IMR-90 (cell line): ENCODE measurements at regions not wholly inside any gene's neighbourhood (a gene's known extent, or its start where the extent isn't known, plus 50 kb on each side); places are given as distances from the start of the nearest gene placed in this dataset.

Experiments used
- ATAC-seq: fragments of 200-7000 bp; cut with Tn5 transposase; 2 replicates; pipeline ENCODE4 v1.9.1; 2020; ENCODE audit warnings: low read depth, mild to moderate bottlenecking, moderate library complexity
- BruUV-seq: library from RNA; stranded (reverse); fragments of 400-500 nt; replicated peaks from 2 replicates; lab custom pipeline; 2021; lab: Mats Ljungman, UMichigan
- CTCF ChIA-PET: fragments of 300-600 bp; formaldehyde crosslinking; extraction: SDS; loops from one replicate; lab custom pipeline; 2021; ENCODE audit warnings: antibody characterized with exemption; lab: Yijun Ruan, JAX
- POLR2A ChIA-PET: fragments of 300-600 bp; sonication (Branson Sonifier 250); formaldehyde crosslinking; loops from one replicate; lab custom pipeline; 2022; ENCODE audit warnings: antibody characterized with exemption; ENCODE audit not compliant: unreplicated experiment; lab: Charles Lee
- DNase-seq: peaks from one replicate; pipeline ENCODE4 v3.0.0; 2013
- H2AFZ ChIP-seq: replicated peaks from 2 replicates; pipeline ENCODE3; 2013; ENCODE audit warnings: low read length, mild to moderate bottlenecking; ENCODE audit not compliant: poor library complexity
- H2AK5ac ChIP-seq: 2 replicates; pipeline ENCODE4 v1.6.1; 2013; ENCODE audit warnings: low read depth, low read length, inconsistent platforms
- H2AK9ac ChIP-seq: replicated peaks from 2 replicates; pipeline ENCODE3; 2013; ENCODE audit warnings: mild to moderate bottlenecking, low read depth, low read length, moderate library complexity; ENCODE audit not compliant: poor library complexity
- H2BK120ac ChIP-seq: 2 replicates; pipeline ENCODE4 v1.6.1; 2013; ENCODE audit warnings: low read depth, low read length, inconsistent platforms
- H2BK15ac ChIP-seq: 3 replicates; pipeline ENCODE4 v1.6.1; 2013; ENCODE audit warnings: low read depth, low read length, inconsistent platforms
- H2BK20ac ChIP-seq: 2 replicates; pipeline ENCODE4 v1.6.1; 2013; ENCODE audit warnings: low read depth, mild to moderate bottlenecking, inconsistent platforms, low read length, moderate library complexity
- H2BK5ac ChIP-seq: 2 replicates; pipeline ENCODE4 v1.6.1; 2013; ENCODE audit warnings: mild to moderate bottlenecking, low read depth, low read length, inconsistent platforms; ENCODE audit not compliant: poor library complexity, severe bottlenecking
- H3K14ac ChIP-seq: replicated peaks from 2 replicates; pipeline ENCODE4 v1.6.1; 2013; ENCODE audit warnings: low read depth, low read length, inconsistent platforms
- H3K18ac ChIP-seq: 2 replicates; pipeline ENCODE4 v1.6.1; 2013; ENCODE audit warnings: low read depth, low read length, control low read depth
- H3K23ac ChIP-seq: 2 replicates; pipeline ENCODE4 v1.6.1; 2013; ENCODE audit warnings: low read depth, low read length, inconsistent platforms
- H3K27ac ChIP-seq: 2 replicates; pipeline ENCODE4 v1.5.1; 2013; ENCODE audit warnings: mild to moderate bottlenecking, control low read depth, low read length; ENCODE audit not compliant: insufficient read depth
- H3K27me3 ChIP-seq: 2 replicates; pipeline ENCODE4 v1.6.1; 2013; ENCODE audit warnings: low read length; ENCODE audit not compliant: control insufficient read depth, insufficient read depth
- H3K36me3 ChIP-seq: 2 replicates; pipeline ENCODE4 v1.6.1; 2013; ENCODE audit warnings: low read length, mixed read lengths; ENCODE audit not compliant: control insufficient read depth, insufficient read depth
- H3K4ac ChIP-seq: 2 replicates; pipeline ENCODE4 v1.6.1; 2013; ENCODE audit warnings: low read depth, low read length, inconsistent platforms
- H3K4me1 ChIP-seq: 2 replicates; pipeline ENCODE4 v1.6.1; 2013; ENCODE audit warnings: low read length, mixed read lengths; ENCODE audit not compliant: control insufficient read depth, insufficient read depth
- H3K4me2 ChIP-seq: 2 replicates; pipeline ENCODE4 v1.6.1; 2013; ENCODE audit warnings: low read depth, mild to moderate bottlenecking, control low read depth, low read length, moderate library complexity
- H3K4me3 ChIP-seq: 2 replicates; pipeline ENCODE4 v1.5.1; 2013; ENCODE audit warnings: low read depth, mild to moderate bottlenecking, control low read depth, low read length, moderate library complexity; ENCODE audit not compliant: insufficient read depth
- H3K56ac ChIP-seq: 2 replicates; pipeline ENCODE4 v1.6.1; 2013; ENCODE audit warnings: low read length, inconsistent platforms; ENCODE audit not compliant: insufficient read depth; ENCODE audit errors: extremely low read depth
- H3K79me1 ChIP-seq, 2 experiments: 2 replicates each; pipeline ENCODE4 v1.6.1; 2013; ENCODE audit warnings: low read length in 2 of 2, inconsistent platforms in 1 of 2, low read depth in 1 of 2
- H3K9ac ChIP-seq: 2 replicates; pipeline ENCODE4 v1.6.1; 2013; ENCODE audit warnings: low read depth, low read length, control low read depth
- H3K9me1 ChIP-seq: 2 replicates; pipeline ENCODE4 v1.6.1; 2013; ENCODE audit warnings: low read length, inconsistent platforms; ENCODE audit not compliant: insufficient read depth
- H3K9me3 ChIP-seq: 2 replicates; pipeline ENCODE4 v1.6.1; 2013; ENCODE audit warnings: low read length; ENCODE audit not compliant: control insufficient read depth, insufficient read depth
- H4K20me1 ChIP-seq: 2 replicates; pipeline ENCODE4 v1.6.1; 2013; ENCODE audit warnings: low read length, inconsistent platforms; ENCODE audit not compliant: insufficient read depth
- H4K5ac ChIP-seq: 2 replicates; pipeline ENCODE4 v1.6.1; 2013; ENCODE audit warnings: mild to moderate bottlenecking, low read depth, low read length, control low read depth
- H4K8ac ChIP-seq, 2 experiments: 2 replicates each; pipeline ENCODE4 v1.6.1; 2013; ENCODE audit warnings: low read depth in 2 of 2, low read length in 2 of 2, control low read depth in 1 of 2, inconsistent platforms in 1 of 2
- H4K91ac ChIP-seq: 2 replicates; pipeline ENCODE4 v1.6.1; 2013; ENCODE audit warnings: low read depth, low read length, inconsistent platforms; ENCODE audit not compliant: insufficient read depth
- BHLHE40 ChIP-seq: fragments of 150-350 bp; IDR thresholded peaks from 2 replicates; pipeline ENCODE4 v1.6.1; 2016; ENCODE audit warnings: mild to moderate bottlenecking, low read depth, low read length
- CEBPB ChIP-seq: IDR thresholded peaks from 2 replicates; pipeline ENCODE4 v1.6.1; 2012; ENCODE audit warnings: low read depth, low read length, improper control_type of control experiment
- CHD1 ChIP-seq: IDR thresholded peaks from 2 replicates; pipeline ENCODE4 v1.6.1; 2012; ENCODE audit warnings: low read depth, low read length, improper control_type of control experiment
- CTCF ChIP-seq: conservative IDR thresholded peaks from 2 replicates; pipeline ENCODE4 v1.5.1; 2012; ENCODE audit warnings: mild to moderate bottlenecking, low read depth, low read length, improper control_type of control experiment
- ELK1 ChIP-seq: fragments of 150-350 bp; IDR thresholded peaks from 2 replicates; pipeline ENCODE4 v1.6.1; 2016; ENCODE audit warnings: low read depth, mild to moderate bottlenecking, low read length, moderate library complexity, borderline replicate concordance
- MAFK ChIP-seq: IDR thresholded peaks from 2 replicates; pipeline ENCODE4 v1.6.1; 2012; ENCODE audit warnings: low read depth, low read length, improper control_type of control experiment
- MAZ ChIP-seq: IDR thresholded peaks from 2 replicates; pipeline ENCODE4 v1.6.1; 2012; ENCODE audit warnings: low read depth, mild to moderate bottlenecking, low read length, improper control_type of control experiment, moderate library complexity, borderline replicate concordance
- POLR2A ChIP-seq: IDR thresholded peaks from 2 replicates; pipeline ENCODE4 v1.6.1; 2012; ENCODE audit warnings: mild to moderate bottlenecking, low read depth, low read length
- RAD21 ChIP-seq: IDR thresholded peaks from 2 replicates; pipeline ENCODE4 v1.6.1; 2012; ENCODE audit warnings: low read length, improper control_type of control experiment
- RCOR1 ChIP-seq: IDR thresholded peaks from 2 replicates; pipeline ENCODE4 v1.6.1; 2012; ENCODE audit warnings: mild to moderate bottlenecking, low read length, improper control_type of control experiment; ENCODE audit not compliant: insufficient replicate concordance
- RFX5 ChIP-seq: IDR thresholded peaks from 2 replicates; pipeline ENCODE4 v1.8.0; 2012; ENCODE audit warnings: low read depth, mild to moderate bottlenecking, low read length, moderate library complexity
- WGBS, 2 experiments: methylation state at CpG; one replicate each; pipeline versions ENCODE4 v1.1.5 to v1.1.7; 2013; ENCODE audit warnings: missing lambda C conversion rate in 2 of 2; ENCODE audit not compliant: insufficient read length in 1 of 2; ENCODE audit errors: extremely low coverage in 2 of 2; 5-methylcytosine and 5-hydroxymethylcytosine counted together
- dilution Hi-C: fragments of 300-500 bp; cut with HindIII; formaldehyde crosslinking; loops from one replicate; pipeline ENCODE4 v1.14.3; 2018; ENCODE audit warnings: low sequenced_read_pairs; ENCODE audit not compliant: unreplicated experiment
- in situ Hi-C: fragments of 300-500 bp; cut with MboI; formaldehyde crosslinking; loops from 3 replicates; pipeline ENCODE4 v1.14.3; 2019; ENCODE audit warnings: low sequenced_read_pairs, inconsistent platforms, mixed read lengths
- intact Hi-C: fragments of 100-400 bp; cut with micrococcal nuclease; formaldehyde crosslinking; loops from 2 replicates; pipeline ENCODE4 v1.10.0; 2022
- TF ChIP-seq, protein P1 (sequence below): fragments of 150-350 bp; IDR thresholded peaks from 2 replicates; pipeline ENCODE4 v1.6.1; 2017; ENCODE audit warnings: mild to moderate bottlenecking, antibody characterized with exemption, low read length, low read depth

GRCh38 chr2:195160963-195161362 lies 496.1 kb upstream of the SLC39A10 start:
- no TSS peak for BruUV-seq
- in situ Hi-C loops (no loop called here), intact Hi-C loops (no loop called here), dilution Hi-C loops (no loop called here)
- H2BK120ac ChIP-seq, result no peak overlapping the region
- H3K4me2 ChIP-seq, result no peak overlapping the region
- no peak overlapping the region for H4K5ac ChIP-seq
- H2BK20ac ChIP-seq, result no peak overlapping the region
- no peaks in the 10 kb centered on the region for H3K79me1 ChIP-seq
- no peak overlapping the region for H3K9ac ChIP-seq
- no peak overlapping the region for H3K4ac ChIP-seq
- no peak overlapping the region for H3K4me3 ChIP-seq
- ChIA-PET POLR2A (no interaction called here), CTCF (interaction anchor here (0.6 kb wide), 2 partner anchors 35 to 844 kb away, joined by 4 to 10 read pairs; no protein-coding TSS in a partner anchor)
- ATAC-seq, result no peak
- H4K20me1 ChIP-seq, result no peaks in the 10 kb centered on the region
- H3K9me3 ChIP-seq, result no peaks in the 10 kb centered on the region
- no peak overlapping the region for H2AFZ ChIP-seq
- H3K14ac ChIP-seq, result no peak overlapping the region
- no peak overlapping the region for H3K23ac ChIP-seq
- TF ChIP-seq MAFK (no peak), CEBPB (no peak), RCOR1 (no peak), BHLHE40 (no peak), CTCF (no peak), MAZ (no peak), RAD21 (no peak), RFX5 (no peak), POLR2A (no peak), CHD1 (no peak), ELK1 (no peak)
- TF ChIP-seq, protein P1, sequence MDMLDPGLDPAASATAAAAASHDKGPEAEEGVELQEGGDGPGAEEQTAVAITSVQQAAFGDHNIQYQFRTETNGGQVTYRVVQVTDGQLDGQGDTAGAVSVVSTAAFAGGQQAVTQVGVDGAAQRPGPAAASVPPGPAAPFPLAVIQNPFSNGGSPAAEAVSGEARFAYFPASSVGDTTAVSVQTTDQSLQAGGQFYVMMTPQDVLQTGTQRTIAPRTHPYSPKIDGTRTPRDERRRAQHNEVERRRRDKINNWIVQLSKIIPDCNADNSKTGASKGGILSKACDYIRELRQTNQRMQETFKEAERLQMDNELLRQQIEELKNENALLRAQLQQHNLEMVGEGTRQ, result no peak
- no peaks in the 10 kb centered on the region for H3K27me3 ChIP-seq
- H4K91ac ChIP-seq, result no peak overlapping the region
- H2AK5ac ChIP-seq, result no peak overlapping the region
- H4K8ac ChIP-seq, result no peak overlapping the region
- no peak overlapping the region for H2AK9ac ChIP-seq
- DNase-seq, result no peak
- H3K36me3 ChIP-seq, result no peaks in the 10 kb centered on the region
- no peak overlapping the region for H2BK5ac ChIP-seq
- H3K4me1 ChIP-seq, result no peaks in the 10 kb centered on the region
- H2BK15ac ChIP-seq, result no peak overlapping the region
- no peak overlapping the region for H3K56ac ChIP-seq
- H3K18ac ChIP-seq, result no peak overlapping the region
- H3K27ac ChIP-seq, result no peak overlapping the region
- no CpG with 5 or more reads among the region's 2 CpGs for WGBS, 2 experiments
- H3K9me1 ChIP-seq, result no peaks in the 10 kb centered on the region
